ENCODE measurements at regions not wholly inside any gene's neighbourhood (a gene's known extent, or its start where the extent isn't known, plus 50 kb on each side); places are given as distances from the start of the nearest gene placed in this dataset.

GRCh38 chr5:168041583-168041982 lies 249.9 kb upstream of the WWC1 start:
- TF ChIP-seq YY1 (IDR thresholded peaks at IDR 0.05) (no peak), RAD21 (IDR thresholded peaks at IDR 0.05) (no peak), CTCF (IDR thresholded peaks at IDR 0.05; ENCODE audit: low read depth, low read length, missing input control) (no peak), HNF4G (IDR thresholded peaks at IDR 0.05) (no peak), SP1 (IDR thresholded peaks at IDR 0.05) (no peak), GABPA (IDR thresholded peaks at IDR 0.05 in 1 of 2, conservative IDR thresholded peaks at IDR 0.05 in 1 of 2) (no peak), REST (IDR thresholded peaks at IDR 0.05) (no peak), MAX (IDR thresholded peaks at IDR 0.05) (no peak), TAF1 (conservative IDR thresholded peaks at IDR 0.05) (no peak), JUND (IDR thresholded peaks at IDR 0.05) (no peak), EGR1 (IDR thresholded peaks at IDR 0.05; ENCODE audit: low read depth in 2 of 2) (no peak), ATF3 (IDR thresholded peaks at IDR 0.05) (no peak), ZBTB33 (IDR thresholded peaks at IDR 0.05) (no peak), HNF4A (conservative IDR thresholded peaks at IDR 0.05) (no peak)

Data from liver (tissue), 3 donors.